Upper lobe of right lung (tissue), 1 donor: ENCODE measurements at regions not wholly inside any gene's neighbourhood (a gene's known extent, or its start where the extent isn't known, plus 50 kb on each side); places are given as distances from the start of the nearest gene placed in this dataset.

ENCODE experiments used
- ATAC-seq: fragments of 200-7000 bp; cut with Tn5 transposase; one replicate; pipeline ENCODE4 v1.9.1; 2020; ENCODE audit warnings: mild to moderate bottlenecking, moderate library complexity
- DNase-seq: peaks from one replicate; pipeline ENCODE4 v3.0.0-alpha.2; 2020
- H3K27ac ChIP-seq: fragments of 200-600 bp; one replicate; pipeline ENCODE4 v1.8.0; 2022
- H3K27me3 ChIP-seq: fragments of 200-600 bp; one replicate; pipeline ENCODE4 v1.8.0; 2022; ENCODE audit warnings: mild to moderate bottlenecking
- H3K36me3 ChIP-seq: fragments of 200-600 bp; one replicate; pipeline ENCODE4 v1.8.0; 2022
- H3K4me1 ChIP-seq: fragments of 200-600 bp; one replicate; pipeline ENCODE4 v1.8.0; 2022
- H3K4me3 ChIP-seq: fragments of 200-600 bp; one replicate; pipeline ENCODE4 v1.8.0; 2022; ENCODE audit warnings: mild to moderate bottlenecking
- H3K9me3 ChIP-seq: fragments of 200-600 bp; one replicate; pipeline ENCODE4 v1.8.0; 2022
- CTCF ChIP-seq: fragments of 200-600 bp; IDR thresholded peaks from one replicate; pipeline ENCODE4 v1.8.0; 2022; ENCODE audit warnings: antibody characterized with exemption
- intact Hi-C: fragments of 100-400 bp; cut with DNase I; formaldehyde crosslinking; loops from one replicate; pipeline ENCODE4 v1.11.0; 2022
- donor health status: DM: no; HTN: yes; CAD: no; lungs with severe emphysema.

GRCh38 chr6:166097914-166098522 is 69.6 kb downstream of the TBXT start:
- peak overlapping the region; percentile 28 for H3K4me3 ChIP-seq
- ATAC-seq = peak; percentile 97
- intact Hi-C loops = no loop called here

DNA sequence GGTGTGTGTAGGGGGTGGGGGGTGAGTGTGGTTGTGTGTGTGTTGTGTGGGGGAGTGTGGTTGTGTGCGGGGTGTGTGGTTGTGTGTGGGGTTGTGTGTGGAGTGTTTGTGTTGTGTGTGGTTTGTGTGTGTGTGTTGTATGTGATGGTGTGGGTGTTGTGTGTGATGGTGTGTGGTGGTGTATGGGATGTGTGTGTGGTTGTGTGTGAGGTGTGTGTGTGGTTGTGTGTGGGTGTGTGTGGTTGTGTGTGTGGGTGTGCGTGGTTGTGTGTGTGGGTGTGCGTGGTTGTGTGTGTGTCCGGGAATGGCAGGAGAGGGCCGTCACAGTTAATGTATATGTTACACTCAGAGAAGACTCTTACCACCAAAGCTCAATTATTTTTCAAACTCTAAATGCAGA is 79.8 kb downstream of the TBXT start:
- H3K27me3 ChIP-seq = no peaks in the 10 kb centered on the region
- no peaks in the 10 kb centered on the region for H3K9me3 ChIP-seq
- no peak for TF ChIP-seq CTCF
- DNase-seq (no peak), ATAC-seq (peak; percentile 20)
- H3K27ac ChIP-seq = no peak overlapping the region
- no peaks in the 10 kb centered on the region for H3K36me3 ChIP-seq
- no peaks in the 10 kb centered on the region for H3K4me1 ChIP-seq
- intact Hi-C loops = no loop called here
- H3K4me3 ChIP-seq = no peak overlapping the region

More at GRCh38 chr6:166097914-166098522, 69.6 kb downstream of the TBXT start:
- H3K27ac ChIP-seq = no peak overlapping the region
- peaks cover 6% of the 10 kb centered on the region for H3K27me3 ChIP-seq
- no peaks in the 10 kb centered on the region for H3K36me3 ChIP-seq
- peak; percentile 85 for DNase-seq
- H3K4me1 ChIP-seq = no peaks in the 10 kb centered on the region
- peak; percentile 82 for TF ChIP-seq CTCF
- no peaks in the 10 kb centered on the region for H3K9me3 ChIP-seq

DNA sequence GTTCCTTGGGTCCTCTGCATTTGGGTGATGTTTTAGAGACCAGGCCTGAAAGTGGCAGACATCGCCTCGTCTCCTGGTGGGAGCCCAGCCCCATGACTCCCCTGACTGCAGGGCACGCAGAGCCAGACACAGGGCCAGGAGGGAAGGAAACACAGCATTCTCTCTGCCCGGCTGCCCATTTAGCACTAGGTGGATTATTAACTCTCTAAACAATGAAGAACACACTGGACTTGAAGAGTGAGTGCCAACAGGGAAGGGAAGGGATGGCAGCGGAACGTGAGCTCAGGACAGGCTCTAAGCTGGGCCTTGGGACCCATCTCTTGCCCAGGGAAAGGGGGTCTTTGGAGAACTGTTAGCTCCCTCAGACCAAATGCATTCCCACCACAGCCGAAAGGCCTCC is 80.4 kb downstream of the TBXT start:
- intact Hi-C loops = no loop called here

GRCh38 chr6:166085500-166085899 is 82.2 kb downstream of the TBXT start:
- no peaks in the 10 kb centered on the region for H3K27me3 ChIP-seq
- no peak for TF ChIP-seq CTCF
- no peak for ATAC-seq
- H3K4me1 ChIP-seq = no peaks in the 10 kb centered on the region
- no peak overlapping the region for H3K27ac ChIP-seq
- H3K36me3 ChIP-seq = no peaks in the 10 kb centered on the region
- intact Hi-C loops = no loop called here
- H3K9me3 ChIP-seq = no peaks in the 10 kb centered on the region
- no peak overlapping the region for H3K4me3 ChIP-seq
- no peak for DNase-seq

More for the DNA sequence above, 80.4 kb downstream of the TBXT start:
- Histone ChIP-seq H3K36me3 (no peaks in the 10 kb centered on the region), H3K9me3 (no peaks in the 10 kb centered on the region), H3K27ac (no peak overlapping the region), H3K27me3 (no peaks in the 10 kb centered on the region), H3K4me1 (no peaks in the 10 kb centered on the region), H3K4me3 (no peak overlapping the region)
- no peak for DNase-seq
- no peak for ATAC-seq
- no peak for TF ChIP-seq CTCF

GRCh38 chr6:166084951-166085350 is 82.7 kb downstream of the TBXT start:
- intact Hi-C loops = no loop called here
- ATAC-seq = no peak
- no peak for TF ChIP-seq CTCF

DNA sequence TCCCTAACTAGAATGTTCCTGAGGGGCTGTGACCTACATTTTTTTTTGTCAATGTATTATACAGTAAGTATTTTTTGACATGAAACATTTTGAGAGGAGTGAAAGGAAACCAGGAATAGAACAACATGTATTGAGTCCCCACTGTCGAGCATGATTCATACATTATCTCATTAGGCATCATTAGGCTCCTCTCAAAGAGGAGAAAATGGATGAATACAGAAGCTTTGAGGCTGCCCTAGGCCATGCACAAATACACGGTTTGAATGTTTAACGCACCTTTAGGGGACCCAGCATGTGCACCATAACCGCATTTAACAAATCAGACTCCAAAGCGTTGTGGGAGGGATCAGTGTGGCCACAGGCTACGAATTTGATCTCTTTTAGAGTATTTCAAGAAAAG is 87.8 kb downstream of the TBXT start:
- ATAC-seq = no peak
- no peak for DNase-seq
- Histone ChIP-seq H3K4me3 (no peak overlapping the region), H3K9me3 (no peaks in the 10 kb centered on the region), H3K4me1 (no peaks in the 10 kb centered on the region), H3K36me3 (no peaks in the 10 kb centered on the region), H3K27me3 (no peaks in the 10 kb centered on the region), H3K27ac (no peak overlapping the region)
- intact Hi-C loops = no loop called here
- TF ChIP-seq CTCF = no peak

More at GRCh38 chr6:166084951-166085350, 82.7 kb downstream of the TBXT start:
- Histone ChIP-seq H3K27ac (no peak overlapping the region), H3K4me3 (no peak overlapping the region), H3K36me3 (no peaks in the 10 kb centered on the region), H3K27me3 (no peaks in the 10 kb centered on the region), H3K9me3 (no peaks in the 10 kb centered on the region), H3K4me1 (no peaks in the 10 kb centered on the region)
- no peak for DNase-seq
